Kidney (tissue), 13 donors: ENCODE measurements at regions not wholly inside any gene's neighbourhood (a gene's known extent, or its start where the extent isn't known, plus 50 kb on each side); places are given as distances from the start of the nearest gene placed in this dataset.
"Not testable (repeated sequence)": the region's sequence is repeated elsewhere in the genome, so short reads cannot be mapped to it uniquely, and the experiment has no call there.

ENCODE experiments used
- DNase-seq, 5 donors: peaks; one replicate each; pipeline ENCODE4 v3.0.0-alpha.2; 2013 to 2020
- FAIRE-seq: peaks from 2 replicates; lab custom pipeline; 2012; peaks lifted over from hg19 to GRCh38; lab: Jason Lieb, UNC
- H3K27ac ChIP-seq, 2 donors: one replicate each; pipeline ENCODE4 v1.7.0; 2013; ENCODE audit warnings: low read depth in 2 of 2, low read length in 2 of 2, inconsistent platforms in 1 of 2
- H3K27me3 ChIP-seq: one replicate; pipeline ENCODE4 v1.7.1; 2013; ENCODE audit warnings: low read length, inconsistent platforms; ENCODE audit not compliant: control insufficient read depth, insufficient read depth
- H3K36me3 ChIP-seq, 3 donors: one replicate each; pipeline versions ENCODE4 v1.7.0 to v1.7.1; 2013; ENCODE audit warnings: low read length in 3 of 3, control low read depth in 1 of 3, inconsistent platforms in 1 of 3; ENCODE audit not compliant: insufficient read depth in 3 of 3, control insufficient read depth in 2 of 3
- H3K4me1 ChIP-seq, 3 donors: one replicate each; pipeline versions ENCODE4 v1.7.0 to v1.7.1; 2013; ENCODE audit warnings: low read length in 3 of 3, inconsistent platforms in 1 of 3, low read depth in 1 of 3; ENCODE audit not compliant: control insufficient read depth in 2 of 3, insufficient read depth in 2 of 3
- H3K4me3 ChIP-seq, 3 donors: one replicate each; pipeline versions ENCODE4 v1.7.0 to v1.8.1; 2013; ENCODE audit warnings: low read length in 3 of 3, control low read depth in 1 of 3, inconsistent platforms in 1 of 3
- H3K9ac ChIP-seq, 3 donors: one replicate each; pipeline versions ENCODE4 v1.7.0 to v1.7.1; 2013; ENCODE audit warnings: low read length in 3 of 3, control low read depth in 1 of 3, inconsistent platforms in 1 of 3
- H3K9me3 ChIP-seq, 3 donors: one replicate each; pipeline versions ENCODE4 v1.7.0 to v1.7.1; 2013; ENCODE audit warnings: low read length in 3 of 3, control low read depth in 1 of 3, inconsistent platforms in 1 of 3; ENCODE audit not compliant: control insufficient read depth in 2 of 3, insufficient read depth in 1 of 3
- intact Hi-C: fragments of 100-400 bp; cut with DNase I; formaldehyde crosslinking; loops from one replicate; pipeline ENCODE4 v1.11.1; 2022
- TF ChIP-seq, protein P1 (sequence below): IDR thresholded peaks from 3 replicates; pipeline ENCODE4 v1.5.1; 2012; ENCODE audit warnings: mild to moderate bottlenecking, moderate library complexity, borderline replicate concordance; ENCODE audit not compliant: insufficient read depth; ENCODE audit errors: extremely low read depth
- donor health status: control.
- donor health status: control.
- donor health status: control.
- donor health status: control.
- donor health status: control.
- donor health status: DM: yes; HTN: yes; CAD: no.
- donor health status: Normal renal cell carcinoma (clear cell type).

DNA sequence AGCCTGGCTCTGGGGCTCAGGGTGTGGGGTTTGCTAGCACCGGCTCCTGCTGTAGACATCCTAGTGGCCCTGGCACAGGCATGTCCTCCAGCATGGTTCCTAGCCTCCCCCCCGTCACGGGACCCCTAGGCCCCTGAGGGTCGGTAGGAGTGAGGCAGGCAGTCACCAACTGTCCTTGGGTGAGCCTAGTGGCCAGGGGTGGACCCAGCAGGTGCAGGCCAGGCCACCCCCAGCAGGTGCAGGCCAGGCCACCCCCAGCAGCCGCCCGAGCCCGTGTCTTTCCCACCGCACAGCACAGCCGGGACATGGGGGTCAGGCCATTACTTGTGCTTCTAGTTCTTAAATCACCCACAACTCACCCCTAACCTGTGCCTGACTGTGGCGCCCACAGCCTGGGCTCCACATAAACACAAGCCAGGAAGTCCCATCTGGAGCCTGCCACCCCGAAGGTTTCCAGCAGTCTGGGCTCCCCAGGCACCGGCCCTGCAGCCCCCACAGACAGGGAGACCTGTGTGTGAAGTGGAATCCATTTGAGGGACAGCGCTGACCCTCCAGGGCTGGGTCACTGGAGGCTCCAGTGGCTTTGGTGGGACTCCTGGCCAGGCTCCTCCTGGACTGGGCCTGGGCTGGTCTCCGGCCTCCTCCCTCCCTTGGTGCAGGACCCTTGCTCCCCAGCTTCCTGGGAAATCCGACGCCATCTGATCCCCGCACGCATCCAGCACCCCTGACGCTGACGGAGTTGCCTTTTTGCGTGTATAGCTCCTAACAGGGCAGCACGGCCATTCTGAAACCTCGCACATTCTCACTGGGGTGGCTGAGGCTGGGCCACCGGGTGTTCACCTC, 114.1 kb upstream of the LPCAT1 start:
- H3K36me3 ChIP-seq = no peaks in the 10 kb centered on the region
- TF ChIP-seq, protein P1, sequence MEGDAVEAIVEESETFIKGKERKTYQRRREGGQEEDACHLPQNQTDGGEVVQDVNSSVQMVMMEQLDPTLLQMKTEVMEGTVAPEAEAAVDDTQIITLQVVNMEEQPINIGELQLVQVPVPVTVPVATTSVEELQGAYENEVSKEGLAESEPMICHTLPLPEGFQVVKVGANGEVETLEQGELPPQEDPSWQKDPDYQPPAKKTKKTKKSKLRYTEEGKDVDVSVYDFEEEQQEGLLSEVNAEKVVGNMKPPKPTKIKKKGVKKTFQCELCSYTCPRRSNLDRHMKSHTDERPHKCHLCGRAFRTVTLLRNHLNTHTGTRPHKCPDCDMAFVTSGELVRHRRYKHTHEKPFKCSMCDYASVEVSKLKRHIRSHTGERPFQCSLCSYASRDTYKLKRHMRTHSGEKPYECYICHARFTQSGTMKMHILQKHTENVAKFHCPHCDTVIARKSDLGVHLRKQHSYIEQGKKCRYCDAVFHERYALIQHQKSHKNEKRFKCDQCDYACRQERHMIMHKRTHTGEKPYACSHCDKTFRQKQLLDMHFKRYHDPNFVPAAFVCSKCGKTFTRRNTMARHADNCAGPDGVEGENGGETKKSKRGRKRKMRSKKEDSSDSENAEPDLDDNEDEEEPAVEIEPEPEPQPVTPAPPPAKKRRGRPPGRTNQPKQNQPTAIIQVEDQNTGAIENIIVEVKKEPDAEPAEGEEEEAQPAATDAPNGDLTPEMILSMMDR = no peak
- no peak overlapping the region for H3K9ac ChIP-seq
- peak in 2 of 5 donors; percentile 8 to 44 for DNase-seq
- H3K27ac ChIP-seq = no peak overlapping the region
- H3K4me1 ChIP-seq = no peaks in the 10 kb centered on the region
- FAIRE-seq = no peak
- intact Hi-C loops = no loop called here
- no peaks in the 10 kb centered on the region for H3K27me3 ChIP-seq
- H3K4me3 ChIP-seq = no peak overlapping the region
- no peaks in the 10 kb centered on the region for H3K9me3 ChIP-seq

GRCh38 chr5:1636981-1637638, 113.3 kb upstream of the LPCAT1 start:
- Histone ChIP-seq H3K4me3 (no peak overlapping the region), H3K9me3 (no peaks in the 10 kb centered on the region), H3K36me3 (no peaks in the 10 kb centered on the region), H3K9ac (no peak overlapping the region), H3K27me3 (no peaks in the 10 kb centered on the region), H3K4me1 (no peaks in the 10 kb centered on the region), H3K27ac (no peak overlapping the region)
- intact Hi-C loops = no loop called here
- TF ChIP-seq, protein P1 = no peak
- DNase-seq (no peak), FAIRE-seq (no peak)

DNA sequence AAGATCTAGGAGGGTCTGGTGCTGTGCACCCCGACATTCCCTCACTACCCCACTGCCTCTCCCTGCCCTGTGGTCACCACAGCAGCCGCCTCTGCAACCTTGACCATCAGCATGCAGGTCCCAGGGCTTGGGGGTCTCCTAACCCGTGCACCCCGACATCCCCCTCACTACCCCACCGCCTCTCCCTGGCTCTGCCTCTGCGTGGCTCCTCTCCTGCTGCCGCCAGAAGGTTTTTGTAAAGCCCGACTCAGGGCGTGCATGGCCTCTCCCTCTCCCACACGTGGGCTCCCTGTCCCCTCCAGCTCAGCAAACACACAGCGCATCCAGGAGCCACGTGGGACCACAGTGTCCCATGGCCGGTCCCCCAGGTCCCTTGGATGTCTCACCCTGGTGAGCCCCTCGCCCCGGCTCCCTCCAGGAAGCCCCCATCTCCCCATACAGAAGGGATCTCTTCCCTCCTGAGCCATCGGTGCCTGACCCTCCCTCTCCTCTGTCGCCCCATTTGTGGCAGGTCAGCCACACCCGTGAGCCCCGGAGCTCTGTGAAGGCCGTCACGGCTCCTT, 112.5 kb upstream of the LPCAT1 start:
- H3K4me3 ChIP-seq, H3K4me1 ChIP-seq, H3K9me3 ChIP-seq, H3K27ac ChIP-seq, H3K9ac ChIP-seq, intact Hi-C loops, H3K27me3 ChIP-seq, FAIRE-seq, DNase-seq, H3K36me3 ChIP-seq: not testable (repeated sequence)

DNA sequence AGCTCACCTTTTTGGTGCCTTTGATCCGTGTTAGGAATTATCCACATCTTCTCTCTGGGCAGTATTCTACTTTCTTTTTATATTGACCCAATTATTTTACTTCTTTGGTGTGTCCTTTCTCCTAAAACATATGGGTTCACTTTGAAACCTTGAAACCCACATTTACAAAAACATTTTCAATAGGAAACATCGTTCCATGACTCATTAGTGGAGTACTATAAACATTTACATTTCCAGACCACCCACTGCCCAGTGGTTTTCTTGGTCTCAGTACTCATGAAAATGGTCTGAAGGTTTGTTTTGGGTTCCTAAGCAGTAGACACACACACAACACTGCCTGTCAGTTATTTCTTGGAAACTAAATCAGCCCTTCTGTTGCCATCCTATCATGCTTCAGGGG, 111.7 kb upstream of the LPCAT1 start:
- H3K4me1 ChIP-seq, DNase-seq, H3K36me3 ChIP-seq, H3K4me3 ChIP-seq, H3K27me3 ChIP-seq, intact Hi-C loops, FAIRE-seq, H3K27ac ChIP-seq, H3K9ac ChIP-seq, H3K9me3 ChIP-seq: not testable (repeated sequence)
